T-cell (primary cell): ENCODE measurements at regions not wholly inside any gene's neighbourhood (a gene's known extent, or its start where the extent isn't known, plus 50 kb on each side); places are given as distances from the start of the nearest gene placed in this dataset.

Experiments used
- ATAC-seq, 4 experiments: fragments of 200-7000 bp in 3 of 4; fragments of 150-1000 bp in 1 of 4; cut with Tn5 transposase; replicated peaks in 1 of 4; 1 replicate in 3 of 4; 2 replicates in 1 of 4; pipeline ENCODE4 v1.10.0; 2021; ENCODE audit warnings: moderate library complexity in 3 of 4, mild to moderate bottlenecking in 2 of 4, moderate number of reproducible peaks in 1 of 4
- CTCF ChIA-PET, 2 donors: fragments of 300-600 bp; sonication (Branson Sonifier 250); formaldehyde crosslinking; loops; one replicate each; lab custom pipeline; 2022; ENCODE audit warnings: antibody characterized with exemption in 2 of 2; lab: Charles Lee
- POLR2A ChIA-PET, 2 donors: fragments of 300-600 bp; sonication (Branson Sonifier 250); formaldehyde crosslinking; loops; one replicate each; lab custom pipeline; 2022; ENCODE audit warnings: antibody characterized with exemption in 2 of 2; lab: Charles Lee
- DNase-seq, 35 experiments: peaks; one replicate each; pipeline versions ENCODE4 v3.0.0 to v3.0.0-alpha.2; 2013 to 2023
- H3K27ac ChIP-seq: one replicate; pipeline ENCODE4 v1.5.1; 2013; ENCODE audit warnings: low read length
- H3K27me3 ChIP-seq, 2 experiments: replicated peaks in 1 of 2; 1 replicate in 1 of 2; 2 replicates in 1 of 2; pipeline versions ENCODE4 v1.6.1 to v1.7.0; 2013; ENCODE audit warnings: low read length in 1 of 2, mixed read lengths in 1 of 2; ENCODE audit not compliant: control insufficient read depth in 2 of 2, insufficient read depth in 2 of 2; ENCODE audit errors: extremely low read depth in 1 of 2
- H3K36me3 ChIP-seq, 2 donors: 1 replicate in 1 of 2; 2 replicates in 1 of 2; pipeline versions ENCODE4 v1.6.1 to v1.7.0; 2013; ENCODE audit warnings: low read length in 1 of 2; ENCODE audit not compliant: control insufficient read depth in 2 of 2, insufficient read depth in 1 of 2; ENCODE audit errors: extremely low read depth in 1 of 2
- H3K4me1 ChIP-seq, 2 experiments: 1 replicate in 1 of 2; 2 replicates in 1 of 2; pipeline versions ENCODE4 v1.6.1 to v1.7.0; 2013; ENCODE audit warnings: low read length in 2 of 2, mixed read lengths in 1 of 2; ENCODE audit not compliant: insufficient read depth in 2 of 2, control insufficient read depth in 1 of 2; ENCODE audit errors: extremely low read depth in 1 of 2
- H3K4me3 ChIP-seq, 2 donors: 1 replicate in 1 of 2; 2 replicates in 1 of 2; pipeline versions ENCODE4 v1.5.1 to v1.7.0; 2013; ENCODE audit warnings: mild to moderate bottlenecking in 2 of 2, low read length in 1 of 2, moderate library complexity in 1 of 2; ENCODE audit not compliant: control insufficient read depth in 1 of 2; ENCODE audit errors: extremely low read depth in 1 of 2
- H3K9me3 ChIP-seq: 2 replicates; pipeline ENCODE4 v1.7.0; 2013
- H3K27ac Mint-ChIP-seq, 2 donors: one replicate each; pipeline ENCODE4 v1.8.0; 2020 to 2021; ENCODE audit warnings: mild to moderate bottlenecking in 2 of 2, mixed read lengths in 2 of 2
- H3K27me3 Mint-ChIP-seq, 2 donors: one replicate each; pipeline ENCODE4 v1.8.0; 2021 to 2022; ENCODE audit warnings: mixed read lengths in 2 of 2
- H3K36me3 Mint-ChIP-seq: one replicate; pipeline ENCODE4 v1.8.0; 2021; ENCODE audit warnings: mixed read lengths
- H3K4me1 Mint-ChIP-seq, 3 donors: one replicate each; pipeline ENCODE4 v1.8.0; 2020 to 2022; ENCODE audit warnings: mixed read lengths in 3 of 3, mild to moderate bottlenecking in 1 of 3
- H3K4me3 Mint-ChIP-seq, 3 donors: one replicate each; pipeline ENCODE4 v1.8.0; 2020 to 2022; ENCODE audit warnings: mild to moderate bottlenecking in 3 of 3, mixed read lengths in 3 of 3, moderate library complexity in 3 of 3
- H3K9me3 Mint-ChIP-seq, 3 donors: one replicate each; pipeline ENCODE4 v1.8.0; 2020 to 2022; ENCODE audit warnings: mixed read lengths in 3 of 3
- WGBS: methylation state at CpG from one replicate; pipeline ENCODE4 v1.1.5; 2013; ENCODE audit warnings: missing lambda C conversion rate; ENCODE audit not compliant: insufficient coverage; 5-methylcytosine and 5-hydroxymethylcytosine counted together

DNA sequence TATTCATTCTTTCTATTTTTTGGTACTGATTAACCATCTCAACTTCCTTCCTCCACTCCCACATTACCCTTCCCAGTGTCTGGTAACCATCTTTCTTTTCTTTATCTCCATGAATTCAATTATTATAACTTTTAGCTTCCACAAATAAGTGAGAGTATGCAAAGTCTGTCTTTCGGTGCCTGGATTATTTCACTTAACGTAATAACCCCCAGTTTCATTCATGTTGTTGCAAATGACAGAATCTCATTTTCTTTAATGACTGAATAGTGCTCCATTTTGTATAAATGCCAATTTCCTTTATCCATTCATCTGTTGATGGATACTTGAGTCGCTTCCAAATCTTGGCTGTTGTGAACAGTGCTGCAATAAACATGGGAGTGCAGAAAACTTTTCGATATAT is 940.4 kb downstream of the GLUD2 start:
- Mint-ChIP-seq H3K4me3 (no peak overlapping the region), H3K9me3 (no peaks in the 10 kb centered on the region), H3K4me1 (no peaks in the 10 kb centered on the region), H3K27me3 (peaks cover 0 to 5% of the 10 kb centered on the region in 2 donors), H3K27ac (no peak overlapping the region), H3K36me3 (no peaks in the 10 kb centered on the region)
- no peak for ATAC-seq
- WGBS, result no CpG with 5 or more reads among the region's 4 CpGs
- Histone ChIP-seq H3K36me3 (no peaks in the 10 kb centered on the region), H3K27ac (no peak overlapping the region), H3K27me3 (no peaks in the 10 kb centered on the region), H3K4me3 (no peak overlapping the region), H3K9me3 (no peaks in the 10 kb centered on the region), H3K4me1 (no peaks in the 10 kb centered on the region)
- no peak for DNase-seq
- POLR2A ChIA-PET, result no interaction called here
- CTCF ChIA-PET, result no interaction called here

DNA sequence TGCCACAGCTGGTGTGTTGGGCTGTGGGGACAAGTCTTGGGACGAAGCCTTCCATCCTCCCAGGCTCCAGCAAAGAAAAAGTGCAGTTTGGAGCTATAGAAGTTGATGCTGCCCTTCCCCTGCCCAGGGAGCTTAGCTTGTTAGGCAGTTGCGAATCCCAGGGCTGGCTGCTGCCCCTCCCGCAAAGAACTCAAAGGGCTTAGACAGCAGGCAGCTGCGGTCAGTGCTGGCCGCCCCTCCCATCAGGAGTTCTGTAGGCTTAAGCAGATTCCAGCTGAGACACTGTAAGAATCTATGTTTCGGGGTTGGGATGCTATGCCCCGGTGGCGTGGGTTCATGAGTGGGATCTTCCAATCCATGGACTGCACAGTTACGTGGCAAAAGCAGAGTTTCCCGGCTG is 956.7 kb downstream of the GLUD2 start:
- no peaks in the 10 kb centered on the region for H3K9me3 ChIP-seq
- Mint-ChIP-seq H3K36me3 (no peaks in the 10 kb centered on the region), H3K27ac (no peak overlapping the region), H3K9me3 (peaks cover 0 to 6% (median 0%) of the 10 kb centered on the region in 3 donors), H3K4me1 (no peaks in the 10 kb centered on the region), H3K4me3 (no peak overlapping the region), H3K27me3 (peaks cover 0 to 3% of the 10 kb centered on the region in 2 donors)
- no peaks in the 10 kb centered on the region for H3K27me3 ChIP-seq
- ChIA-PET CTCF (no interaction called here), POLR2A (no interaction called here)
- ATAC-seq, result no peak
- DNase-seq, result no peak
- H3K4me1 ChIP-seq, result no peaks in the 10 kb centered on the region
- H3K4me3 ChIP-seq, result no peak overlapping the region
- H3K36me3 ChIP-seq, result no peaks in the 10 kb centered on the region
- 79% methylated on average over 4 of the region's 10 CpGs for WGBS
- no peak overlapping the region for H3K27ac ChIP-seq

GRCh38 chrX:122026665-122027064 is 979.3 kb downstream of the GLUD2 start:
- Histone ChIP-seq H3K36me3 (no peaks in the 10 kb centered on the region), H3K27ac (no peak overlapping the region), H3K4me3 (no peak overlapping the region), H3K4me1 (no peaks in the 10 kb centered on the region), H3K27me3 (no peaks in the 10 kb centered on the region), H3K9me3 (no peaks in the 10 kb centered on the region)
- no CpG with 5 or more reads among the region's 1 CpG for WGBS
- ChIA-PET CTCF (no interaction called here), POLR2A (no interaction called here)
- Mint-ChIP-seq H3K36me3 (no peaks in the 10 kb centered on the region), H3K4me3 (no peak overlapping the region), H3K4me1 (no peaks in the 10 kb centered on the region), H3K9me3 (peaks cover 0 to 3% (median 0%) of the 10 kb centered on the region in 3 donors), H3K27ac (no peak overlapping the region), H3K27me3 (no peaks in the 10 kb centered on the region)
- DNase-seq (no peak), ATAC-seq (no peak)

DNA sequence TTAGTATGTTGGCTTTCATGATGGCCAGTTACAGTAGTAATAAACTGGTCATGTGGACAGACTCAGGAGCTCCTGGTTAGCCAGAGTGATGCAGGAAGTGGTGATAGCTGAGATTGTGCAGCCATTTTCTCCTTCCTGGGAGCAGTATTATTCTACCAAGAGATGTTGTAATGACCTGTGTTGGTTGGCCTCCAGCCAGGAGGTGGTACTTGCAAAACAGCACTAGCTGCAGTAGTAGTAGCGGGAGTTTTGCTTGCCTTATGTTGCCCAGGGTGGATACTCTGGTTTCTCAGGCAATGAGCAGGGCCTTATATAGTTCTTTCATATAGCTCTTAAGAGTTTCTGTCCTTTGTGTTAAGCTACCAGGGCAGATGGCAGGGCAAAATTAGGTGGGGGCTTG is 998.8 kb downstream of the GLUD2 start:
- Mint-ChIP-seq H3K9me3 (no peaks in the 10 kb centered on the region), H3K27ac (no peak overlapping the region), H3K36me3 (no peaks in the 10 kb centered on the region), H3K4me3 (no peak overlapping the region), H3K4me1 (no peaks in the 10 kb centered on the region), H3K27me3 (peaks cover 0 to 5% of the 10 kb centered on the region in 2 donors)
- Histone ChIP-seq H3K27ac (no peak overlapping the region), H3K27me3 (no peaks in the 10 kb centered on the region), H3K4me3 (no peak overlapping the region), H3K4me1 (no peaks in the 10 kb centered on the region), H3K9me3 (no peaks in the 10 kb centered on the region), H3K36me3 (no peaks in the 10 kb centered on the region)
- CTCF ChIA-PET, result no interaction called here
- ATAC-seq, result no peak
- 100% methylated on average over 1 of the region's 1 CpG for WGBS
- POLR2A ChIA-PET, result no interaction called here
- no peak for DNase-seq

GRCh38 chrX:122046815-122047214 is 999.4 kb downstream of the GLUD2 start:
- no peak for DNase-seq
- no peak for ATAC-seq
- H3K4me1 ChIP-seq, result no peaks in the 10 kb centered on the region
- Mint-ChIP-seq H3K4me1 (no peaks in the 10 kb centered on the region), H3K4me3 (no peak overlapping the region), H3K36me3 (no peaks in the 10 kb centered on the region), H3K27ac (no peak overlapping the region), H3K9me3 (no peaks in the 10 kb centered on the region), H3K27me3 (peaks cover 0 to 5% of the 10 kb centered on the region in 2 donors)
- H3K4me3 ChIP-seq, result no peak overlapping the region
- H3K9me3 ChIP-seq, result no peaks in the 10 kb centered on the region
- WGBS, result 80% methylated on average over 1 of the region's 5 CpGs
- no peak overlapping the region for H3K27ac ChIP-seq
- H3K36me3 ChIP-seq, result no peaks in the 10 kb centered on the region
- ChIA-PET CTCF (no interaction called here), POLR2A (no interaction called here)
- H3K27me3 ChIP-seq, result no peaks in the 10 kb centered on the region

DNA sequence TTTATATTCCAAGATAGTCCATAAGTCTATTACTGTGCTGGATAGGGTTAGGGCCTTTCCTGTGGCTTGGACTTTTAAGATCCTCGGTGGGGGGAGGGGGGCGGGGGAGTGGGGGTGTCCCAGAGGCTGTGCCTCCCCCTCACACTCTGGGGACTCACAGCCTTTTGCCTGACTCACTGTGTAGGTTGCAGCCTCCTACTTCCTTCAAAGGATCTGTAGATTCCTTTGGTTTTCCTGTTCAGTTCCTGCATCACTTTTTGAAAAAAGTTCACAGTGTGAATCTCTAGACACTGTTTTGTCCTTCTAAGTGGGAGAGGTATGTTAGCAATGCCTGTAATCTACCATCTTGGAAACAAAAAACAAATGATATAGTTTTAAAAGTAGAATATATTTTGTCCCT is 999.9 kb downstream of the GLUD2 start:
- no peaks in the 10 kb centered on the region for H3K9me3 ChIP-seq
- no peaks in the 10 kb centered on the region for H3K4me1 ChIP-seq
- Mint-ChIP-seq H3K27me3 (peaks cover 0 to 5% of the 10 kb centered on the region in 2 donors), H3K9me3 (no peaks in the 10 kb centered on the region), H3K36me3 (no peaks in the 10 kb centered on the region), H3K4me3 (no peak overlapping the region), H3K4me1 (no peaks in the 10 kb centered on the region), H3K27ac (no peak overlapping the region)
- CTCF ChIA-PET, result no interaction called here
- ATAC-seq (no peak), DNase-seq (no peak)
- H3K4me3 ChIP-seq, result no peak overlapping the region
- H3K36me3 ChIP-seq, result no peaks in the 10 kb centered on the region
- no peaks in the 10 kb centered on the region for H3K27me3 ChIP-seq
- WGBS, result no CpG with 5 or more reads among the region's 2 CpGs
- no peak overlapping the region for H3K27ac ChIP-seq
- POLR2A ChIA-PET, result no interaction called here

DNA sequence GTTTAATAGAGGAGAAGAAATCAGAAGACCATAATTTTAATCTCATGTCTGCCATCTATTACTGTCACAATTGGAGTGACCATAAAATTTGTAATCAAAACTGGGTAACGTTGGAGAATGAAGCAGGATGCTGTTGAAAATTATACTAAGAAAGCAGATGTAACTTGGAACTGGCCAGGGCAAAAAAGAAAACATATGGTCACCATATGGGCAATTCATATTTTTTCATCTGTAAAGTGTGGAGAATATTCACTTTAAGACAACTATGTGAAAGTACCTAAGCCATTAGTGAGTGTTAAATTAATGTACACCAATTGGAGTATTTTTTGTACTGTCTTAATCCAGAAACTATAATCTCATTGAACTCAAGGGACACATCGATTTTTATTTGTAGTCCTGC is 1008.0 kb downstream of the GLUD2 start:
- no CpG with 5 or more reads among the region's 2 CpGs for WGBS
- ATAC-seq (no peak), DNase-seq (no peak)
- CTCF ChIA-PET, result no interaction called here
- Histone ChIP-seq H3K36me3 (no peaks in the 10 kb centered on the region), H3K4me3 (no peak overlapping the region), H3K27ac (no peak overlapping the region), H3K27me3 (no peaks in the 10 kb centered on the region), H3K9me3 (no peaks in the 10 kb centered on the region), H3K4me1 (no peaks in the 10 kb centered on the region)
- Mint-ChIP-seq H3K4me1 (no peaks in the 10 kb centered on the region), H3K4me3 (no peak overlapping the region), H3K9me3 (no peaks in the 10 kb centered on the region), H3K27ac (no peak overlapping the region), H3K27me3 (peaks cover 0 to 3% of the 10 kb centered on the region in 2 donors), H3K36me3 (no peaks in the 10 kb centered on the region)
- POLR2A ChIA-PET, result no interaction called here
